NCI-H345 treated with DMSO at 0.1 percent for 48 hours (cell line): ENCODE measurements at regions not wholly inside any gene's neighbourhood (a gene's known extent, or its start where the extent isn't known, plus 50 kb on each side); places are given as distances from the start of the nearest gene placed in this dataset.

ENCODE experiments used
- DNase-seq: peaks from one replicate; lab custom pipeline; 2025; ENCODE audit not compliant: unreplicated experiment; lab: John Stamatoyannopoulos, UW

- no peak for DNase-seq
Measured at GRCh38 chr15:46685096-46685495, 1032.2 kb upstream of the SEMA6D start.

GRCh38 chr15:46685681-46686080 lies 1031.6 kb upstream of the SEMA6D start:
- DNase-seq: no peak

- no peak for DNase-seq
Measured at GRCh38 chr15:46696281-46696680, 1021.0 kb upstream of the SEMA6D start.

GRCh38 chr15:46701346-46701745 lies 1016.0 kb upstream of the SEMA6D start:
- no peak for DNase-seq

- DNase-seq: no peak
Measured at GRCh38 chr15:46701896-46702295, 1015.4 kb upstream of the SEMA6D start.

- no peak for DNase-seq
Measured at GRCh38 chr15:46703020-46703861, 1014.1 kb upstream of the SEMA6D start.

GRCh38 chr15:46703871-46704637 lies 1013.3 kb upstream of the SEMA6D start:
- no peak for DNase-seq

- DNase-seq: no peak
Measured at GRCh38 chr15:46707452-46707851, 1009.9 kb upstream of the SEMA6D start.

GRCh38 chr15:46708226-46708625 lies 1009.1 kb upstream of the SEMA6D start:
- DNase-seq: no peak

- no peak for DNase-seq
Measured at GRCh38 chr15:46709460-46710083, 1007.7 kb upstream of the SEMA6D start.

- DNase-seq: no peak
Measured at GRCh38 chr15:46710401-46710960, 1006.8 kb upstream of the SEMA6D start.

GRCh38 chr15:46713045-46713444 lies 1004.3 kb upstream of the SEMA6D start:
- DNase-seq: no peak

GRCh38 chr15:46714950-46715349 lies 1002.4 kb upstream of the SEMA6D start:
- DNase-seq: no peak

- no peak for DNase-seq
Measured at GRCh38 chr15:46723308-46723707, 994.0 kb upstream of the SEMA6D start.

- DNase-seq: no peak
Measured at GRCh38 chr15:46732060-46732459, 985.2 kb upstream of the SEMA6D start.

GRCh38 chr15:46735115-46735514 lies 982.2 kb upstream of the SEMA6D start:
- no peak for DNase-seq

- no peak for DNase-seq
Measured at GRCh38 chr15:46751303-46751702, 966.0 kb upstream of the SEMA6D start.

- no peak for DNase-seq
Measured at GRCh38 chr15:46753946-46754345, 963.4 kb upstream of the SEMA6D start.

- DNase-seq: no peak
Measured at GRCh38 chr15:46763091-46763490, 954.2 kb upstream of the SEMA6D start.

GRCh38 chr15:46764851-46765250 lies 952.5 kb upstream of the SEMA6D start:
- no peak for DNase-seq

GRCh38 chr15:46766021-46766420 lies 951.3 kb upstream of the SEMA6D start:
- no peak for DNase-seq
